OCI-LY3 (cell line): ENCODE measurements at regions not wholly inside any gene's neighbourhood (a gene's known extent, or its start where the extent isn't known, plus 50 kb on each side); places are given as distances from the start of the nearest gene placed in this dataset.

ENCODE experiments used
- H2AFZ ChIP-seq: fragments of 200-600, 300-600 bp; shearing (Covaris generic); 2 replicates; pipeline ENCODE4 v1.6.0; 2014; ENCODE audit warnings: antibody characterized with exemption, low read depth, low read length
- H3K27ac ChIP-seq: fragments of 200-600, 300-600 bp; sonication (generic); 2 replicates; pipeline ENCODE4 v1.5.1; 2014; ENCODE audit warnings: mild to moderate bottlenecking, low read length, moderate library complexity, mixed read lengths
- H3K27me3 ChIP-seq: fragments of 200-600, 300-600 bp; sonication (generic); 2 replicates; pipeline ENCODE4 v1.6.1; 2014; ENCODE audit warnings: low read depth, low read length, mixed read lengths
- H3K36me3 ChIP-seq: fragments of 200-600, 300-600 bp; sonication (generic); replicated peaks from 2 replicates; pipeline ENCODE3; 2014; ENCODE audit warnings: low read depth, low read length, mixed read lengths
- H3K4me1 ChIP-seq: fragments of 300-600, 200-600 bp; sonication (generic); 2 replicates; pipeline ENCODE4 v1.6.1; 2014; ENCODE audit warnings: low read length, mixed read lengths
- H3K4me2 ChIP-seq: fragments of 200-600, 300-600 bp; sonication (generic); 2 replicates; pipeline ENCODE4 v1.6.1; 2014; ENCODE audit warnings: low read length, mixed read lengths
- H3K4me3 ChIP-seq: fragments of 300-600, 200-600 bp; sonication (generic); 2 replicates; pipeline ENCODE4 v1.5.1; 2014; ENCODE audit warnings: antibody characterized with exemption, mild to moderate bottlenecking, low read length, moderate library complexity
- H3K79me2 ChIP-seq: fragments of 300-600, 200-600 bp; shearing (Covaris generic); 2 replicates; pipeline ENCODE4 v1.6.1; 2014; ENCODE audit warnings: mild to moderate bottlenecking, low read length, mixed read lengths
- H3K9ac ChIP-seq: fragments of 300-600, 200-600 bp; shearing (Covaris generic); 2 replicates; pipeline ENCODE4 v1.6.0; 2014; ENCODE audit warnings: mild to moderate bottlenecking, low read length, moderate library complexity
- H3K9me3 ChIP-seq: fragments of 200-600, 300-600 bp; shearing (Covaris generic); 2 replicates; pipeline ENCODE4 v1.6.1; 2014; ENCODE audit warnings: low read length, mixed read lengths; ENCODE audit not compliant: insufficient read depth
- H4K20me1 ChIP-seq: fragments of 200-600, 300-600 bp; sonication (generic); 2 replicates; pipeline ENCODE4 v1.6.1; 2016; ENCODE audit warnings: low read length, mixed read lengths; ENCODE audit not compliant: insufficient read depth
- CTCF ChIP-seq: fragments of 200-600, 300-600 bp; sonication (generic); IDR thresholded peaks from 2 replicates; pipeline ENCODE4 v1.5.1; 2014; ENCODE audit warnings: antibody characterized with exemption, low read length, low read depth
- EZH2phosphoT487 ChIP-seq: fragments of 200-600 bp; shearing (Covaris generic); IDR thresholded peaks from 2 replicates; pipeline ENCODE4 v1.6.1; 2018; ENCODE audit warnings: antibody characterized with exemption, mixed run types, low read depth

- H3K9me3 ChIP-seq: peaks cover 20% of the 10 kb centered on the region
- H3K4me1 ChIP-seq: no peaks in the 10 kb centered on the region
- no peak overlapping the region for H3K27ac ChIP-seq
- no peak overlapping the region for H3K4me2 ChIP-seq
- H3K36me3 ChIP-seq: no peaks in the 10 kb centered on the region
- no peak overlapping the region for H3K9ac ChIP-seq
- TF ChIP-seq EZH2phosphoT487 (no peak), CTCF (no peak)
- H4K20me1 ChIP-seq: no peaks in the 10 kb centered on the region
- no peak overlapping the region for H2AFZ ChIP-seq
- H3K27me3 ChIP-seq: no peaks in the 10 kb centered on the region
- H3K79me2 ChIP-seq: no peaks in the 10 kb centered on the region
- no peak overlapping the region for H3K4me3 ChIP-seq
These were observed 91.2 kb upstream of the CNOT2 start for GRCh38 chr12:70151993-70152392.

GRCh38 chr12:70154087-70154638 is 89.1 kb upstream of the CNOT2 start:
- no peak overlapping the region for H3K4me2 ChIP-seq
- H3K4me3 ChIP-seq: no peak overlapping the region

GRCh38 chr12:70154960-70155589 is 88.2 kb upstream of the CNOT2 start:
- H3K9ac ChIP-seq: no peak overlapping the region
- H3K27ac ChIP-seq: no peak overlapping the region
- TF ChIP-seq EZH2phosphoT487 (no peak), CTCF (no peak)
- no peaks in the 10 kb centered on the region for H3K79me2 ChIP-seq
- no peak overlapping the region for H3K4me2 ChIP-seq
- H3K4me1 ChIP-seq: no peaks in the 10 kb centered on the region
- H3K27me3 ChIP-seq: no peaks in the 10 kb centered on the region
- no peaks in the 10 kb centered on the region for H4K20me1 ChIP-seq
- no peaks in the 10 kb centered on the region for H3K36me3 ChIP-seq
- peaks cover 26% of the 10 kb centered on the region for H3K9me3 ChIP-seq
- H3K4me3 ChIP-seq: no peak overlapping the region
- no peak overlapping the region for H2AFZ ChIP-seq

More at GRCh38 chr12:70154087-70154638, 89.1 kb upstream of the CNOT2 start:
- no peak for TF ChIP-seq CTCF
- TF ChIP-seq EZH2phosphoT487: no peak
- H3K9me3 ChIP-seq: peaks cover 20% of the 10 kb centered on the region
- no peak overlapping the region for H3K27ac ChIP-seq
- H4K20me1 ChIP-seq: no peaks in the 10 kb centered on the region
- no peaks in the 10 kb centered on the region for H3K4me1 ChIP-seq
- no peaks in the 10 kb centered on the region for H3K27me3 ChIP-seq
- no peak overlapping the region for H3K9ac ChIP-seq
- no peak overlapping the region for H2AFZ ChIP-seq
- H3K79me2 ChIP-seq: no peaks in the 10 kb centered on the region
- H3K36me3 ChIP-seq: no peaks in the 10 kb centered on the region

GRCh38 chr12:70157099-70157498 is 86.1 kb upstream of the CNOT2 start:
- no peak overlapping the region for H3K27ac ChIP-seq
- TF ChIP-seq EZH2phosphoT487 (no peak), CTCF (no peak)
- no peaks in the 10 kb centered on the region for H3K79me2 ChIP-seq
- no peaks in the 10 kb centered on the region for H3K27me3 ChIP-seq
- no peak overlapping the region for H3K9ac ChIP-seq
- no peaks in the 10 kb centered on the region for H4K20me1 ChIP-seq
- H3K4me2 ChIP-seq: no peak overlapping the region
- peaks cover 26% of the 10 kb centered on the region for H3K9me3 ChIP-seq
- H3K36me3 ChIP-seq: no peaks in the 10 kb centered on the region
- H3K4me3 ChIP-seq: no peak overlapping the region
- H2AFZ ChIP-seq: no peak overlapping the region
- no peaks in the 10 kb centered on the region for H3K4me1 ChIP-seq
